ENCODE measurements at regions not wholly inside any gene's neighbourhood (a gene's known extent, or its start where the extent isn't known, plus 50 kb on each side); places are given as distances from the start of the nearest gene placed in this dataset.

- TF ChIP-seq POLR2AphosphoS5 (IDR thresholded peaks at IDR 0.05; ENCODE audit: insufficient read depth in 1 of 2, low read depth in 1 of 2) (no peak), CTCF (IDR thresholded peaks at IDR 0.05) (no peak)
These were observed 337.4 kb downstream of the CRPPA start for GRCh38 chr7:16083931-16084330.

All from vagina (tissue), 2 donors.